C1 segment of cervical spinal cord (tissue), 14 donors: ENCODE measurements at regions not wholly inside any gene's neighbourhood (a gene's known extent, or its start where the extent isn't known, plus 50 kb on each side); places are given as distances from the start of the nearest gene placed in this dataset.
"Not testable (repeated sequence)": the region's sequence is repeated elsewhere in the genome, so short reads cannot be mapped to it uniquely, and the experiment has no call there.

Experiments
- DNase-seq, 14 donors: peaks; one replicate each; lab custom pipeline; 2025; lab: John Stamatoyannopoulos, UW

DNA sequence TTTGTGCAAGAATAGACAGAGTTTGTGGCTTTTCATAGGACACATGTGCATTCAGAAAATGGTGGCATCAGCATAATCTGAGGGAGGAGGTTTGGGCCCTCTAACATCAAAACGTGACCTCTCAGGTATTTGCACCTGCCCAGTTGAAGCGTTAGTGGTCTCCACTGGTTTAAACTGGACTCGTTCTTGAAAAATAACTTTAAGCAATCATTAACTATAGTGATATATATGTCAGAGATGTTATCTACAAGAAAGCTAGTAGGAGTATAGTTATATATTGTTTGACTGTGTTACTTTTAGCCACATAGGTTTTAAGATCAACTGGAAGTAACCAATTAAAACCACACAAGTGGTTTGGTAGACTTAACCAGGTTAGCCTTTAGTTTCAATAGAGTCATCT is 607.4 kb downstream of the MAFB start:
- no peak for DNase-seq

DNA sequence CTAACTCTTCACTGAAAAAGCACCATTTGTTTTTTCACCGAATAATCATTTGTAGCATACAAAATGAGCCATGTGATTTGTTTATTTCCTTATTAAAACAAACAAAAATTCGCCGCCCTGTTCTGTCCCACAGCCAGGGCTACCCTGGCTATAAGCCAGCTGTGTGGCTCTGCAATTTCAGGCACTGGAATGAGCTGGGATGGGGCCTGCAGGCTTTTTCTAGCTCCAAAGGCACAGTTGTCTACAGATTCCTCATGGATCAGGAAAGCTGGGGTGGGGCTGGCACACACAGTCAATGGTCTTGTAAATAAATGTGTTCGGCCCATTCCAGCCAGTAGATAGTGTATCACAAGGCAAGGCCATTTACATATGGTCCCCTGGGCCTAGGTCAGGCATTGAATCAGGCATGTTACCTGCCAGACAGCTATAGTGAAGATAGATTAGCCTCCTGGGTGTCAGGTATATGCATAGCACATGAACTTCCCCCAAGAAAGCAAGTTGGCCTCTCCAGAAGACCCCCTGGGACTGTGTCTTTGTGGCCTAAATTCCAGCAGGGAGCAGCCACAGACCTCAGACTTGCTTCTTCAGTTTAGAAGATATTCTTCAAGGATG is 608.9 kb downstream of the MAFB start:
- DNase-seq = no peak

DNA sequence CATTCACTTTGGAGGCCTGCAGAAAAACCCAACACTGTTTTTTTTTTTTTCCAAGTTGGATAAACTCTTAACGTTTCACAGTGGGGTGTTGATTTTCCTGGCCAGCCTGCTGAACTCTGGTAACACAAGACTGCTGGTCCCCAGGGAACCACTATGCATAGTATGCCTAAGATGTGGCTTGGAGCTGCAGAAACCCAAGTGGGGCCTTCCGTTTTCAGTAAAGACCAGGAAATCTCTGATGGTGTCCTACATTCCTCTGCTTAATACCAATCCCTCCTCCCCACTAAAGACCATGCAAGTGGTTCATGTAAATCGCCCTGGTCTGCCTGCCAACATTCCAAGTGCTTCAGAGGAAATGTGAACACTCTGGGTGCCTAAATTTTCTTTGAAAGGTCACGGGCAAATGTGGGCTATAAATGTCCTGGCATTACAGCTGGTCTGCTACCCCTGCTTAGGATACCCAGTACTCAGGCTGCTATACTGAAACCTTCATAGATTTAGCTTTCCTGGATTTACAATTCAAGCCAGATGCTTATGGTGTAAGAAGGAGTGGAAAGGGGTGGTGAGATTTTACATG is 615.4 kb downstream of the MAFB start:
- DNase-seq = no peak

DNA sequence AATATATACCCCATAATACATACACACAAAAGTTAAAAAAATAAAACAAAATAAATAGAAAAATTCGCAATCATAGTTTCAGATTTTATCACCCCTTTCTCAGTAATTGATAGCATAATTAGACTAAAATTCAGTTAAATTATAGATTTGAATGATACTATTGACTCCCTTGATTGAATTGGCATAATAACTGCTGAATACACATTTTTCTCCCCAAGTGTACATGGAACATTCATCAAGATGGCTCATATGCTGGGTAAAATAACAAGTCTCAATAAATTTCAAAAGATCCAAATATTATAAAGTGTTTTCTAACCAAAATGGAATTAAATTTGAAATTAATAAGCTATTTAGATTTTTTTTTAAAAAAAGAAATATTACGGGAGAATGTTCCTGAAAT is 616.1 kb downstream of the MAFB start:
- no peak for DNase-seq

DNA sequence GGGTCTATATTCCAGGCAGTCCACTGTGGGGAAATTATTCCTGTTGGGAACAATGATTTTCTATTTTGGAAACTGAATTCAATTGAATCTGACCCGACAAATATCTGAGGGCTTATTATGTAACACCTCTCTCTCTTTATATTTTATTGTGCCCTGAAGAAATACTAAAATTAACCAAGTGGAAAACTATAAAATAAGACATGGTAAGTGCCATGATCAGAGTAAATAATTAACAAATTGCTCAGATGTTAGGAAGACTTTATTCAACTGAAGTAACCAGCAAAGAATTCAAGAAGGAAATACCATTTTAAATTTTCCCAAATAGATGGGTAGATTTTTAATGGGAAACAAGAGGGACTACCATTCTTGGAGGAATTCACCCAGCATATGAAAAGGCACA is 632.9 kb downstream of the MAFB start:
- DNase-seq = no peak

DNA sequence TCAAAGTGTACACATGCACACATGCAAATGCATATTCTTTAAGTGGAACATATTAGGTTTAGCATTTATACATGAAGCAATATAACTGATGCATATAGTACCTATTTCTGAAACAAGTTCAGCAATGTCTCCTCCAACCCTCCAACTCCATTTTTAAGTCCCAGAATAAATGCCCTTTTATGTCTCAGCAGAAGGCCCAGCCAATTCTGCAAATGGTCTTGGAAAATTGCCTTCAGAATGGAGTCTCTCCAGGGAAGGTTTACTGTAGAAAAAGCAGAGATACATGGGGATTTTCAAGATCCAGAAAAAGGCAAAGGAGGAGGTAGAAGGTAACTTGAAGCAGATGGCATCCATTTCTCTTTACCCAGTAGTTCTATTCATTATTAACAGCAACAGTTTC is 633.3 kb downstream of the MAFB start:
- DNase-seq = no peak

DNA sequence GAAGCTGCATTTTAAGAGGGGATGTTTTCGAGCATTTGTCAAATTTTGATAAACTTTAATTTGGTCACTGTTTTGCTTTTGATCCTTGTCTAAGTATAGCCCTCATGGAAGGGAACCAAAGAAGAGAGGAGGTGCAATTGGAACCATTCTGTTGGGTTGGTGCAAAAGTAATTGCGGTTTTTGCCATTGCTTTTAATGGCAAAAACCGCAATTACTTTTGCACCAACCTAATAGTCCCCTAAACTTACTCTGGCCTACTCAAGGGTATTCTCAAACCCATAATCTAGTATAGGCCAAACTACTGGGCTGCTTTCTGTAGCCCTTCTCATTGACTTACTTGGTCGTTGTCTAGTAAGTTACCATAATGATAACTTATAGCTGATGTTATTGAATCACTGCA is 634.7 kb downstream of the MAFB start:
- no peak for DNase-seq

DNA sequence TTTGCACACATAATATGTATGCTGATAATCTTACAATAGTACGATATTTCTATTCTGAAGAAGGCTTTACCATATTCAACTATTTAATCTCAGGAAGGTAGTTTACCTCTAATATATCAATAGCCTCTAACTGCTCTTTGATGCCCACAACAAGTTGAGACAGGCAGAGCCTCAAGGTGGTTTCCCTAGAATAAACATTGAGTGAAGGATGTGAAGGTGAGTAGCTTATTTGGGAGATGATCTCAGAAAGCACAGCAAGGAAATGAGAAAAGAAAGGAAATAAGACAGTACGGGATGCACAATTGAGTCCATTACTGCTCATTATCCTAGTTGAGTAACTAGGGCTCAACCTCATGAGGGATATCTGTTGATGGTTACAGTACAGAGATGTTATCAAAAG is 638.4 kb downstream of the MAFB start:
- DNase-seq = no peak

DNA sequence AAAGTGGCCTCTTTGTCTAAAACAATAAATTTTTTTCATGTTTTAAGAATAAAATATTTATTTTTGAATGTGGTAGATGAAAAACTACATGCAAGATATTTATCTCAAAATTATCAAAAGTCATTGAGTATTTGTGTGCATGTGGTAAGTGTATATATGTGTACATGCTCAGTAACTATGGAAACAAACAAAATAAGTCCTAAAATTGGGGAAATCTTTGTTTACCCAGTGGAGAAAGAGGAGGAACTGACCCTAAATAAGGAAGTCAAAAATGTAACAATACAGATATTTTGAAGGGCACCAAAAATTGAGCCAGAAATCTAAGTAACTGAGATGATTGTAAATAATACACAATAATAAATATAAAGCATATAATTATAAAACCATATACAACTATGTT is 639.2 kb downstream of the MAFB start:
- no peak for DNase-seq

DNA sequence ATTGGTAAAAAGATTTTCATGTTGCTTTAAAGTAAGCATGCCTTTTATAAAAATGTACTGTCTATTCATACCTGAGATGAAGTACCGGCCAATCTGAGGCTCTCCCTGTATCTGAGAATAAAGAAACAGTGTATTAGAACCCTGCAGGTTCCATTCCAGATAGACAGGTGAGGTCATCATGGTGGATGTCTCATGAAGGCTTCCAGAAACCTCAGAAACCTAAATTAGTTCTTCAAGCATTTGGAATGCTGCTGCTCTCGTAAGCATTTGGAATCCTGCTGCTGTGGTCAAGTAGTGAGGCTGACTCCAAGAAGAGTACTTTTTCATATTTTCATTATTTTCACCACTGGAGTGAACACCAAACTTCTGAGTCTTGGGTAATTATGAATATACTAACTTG is 642.3 kb downstream of the MAFB start:
- DNase-seq = no peak

DNA sequence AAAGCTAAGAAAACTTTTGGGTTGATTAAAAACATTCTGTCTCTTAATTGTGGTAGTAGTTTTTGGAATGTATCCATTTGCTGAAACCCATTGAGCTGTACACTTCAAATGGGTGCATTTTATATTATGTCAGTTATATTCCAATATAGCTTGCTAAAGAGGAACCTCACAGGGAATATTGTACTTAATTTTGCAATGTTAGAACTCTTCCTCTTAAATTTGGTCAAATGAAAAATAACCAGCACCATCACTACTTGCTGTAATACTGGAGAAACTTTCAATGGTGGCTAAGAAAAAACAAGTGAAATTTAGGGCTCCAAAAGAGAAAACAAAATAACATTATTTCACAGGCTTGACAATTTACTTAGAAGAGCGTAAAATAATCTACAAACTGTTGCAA is 651.5 kb downstream of the MAFB start:
- DNase-seq = no peak

DNA sequence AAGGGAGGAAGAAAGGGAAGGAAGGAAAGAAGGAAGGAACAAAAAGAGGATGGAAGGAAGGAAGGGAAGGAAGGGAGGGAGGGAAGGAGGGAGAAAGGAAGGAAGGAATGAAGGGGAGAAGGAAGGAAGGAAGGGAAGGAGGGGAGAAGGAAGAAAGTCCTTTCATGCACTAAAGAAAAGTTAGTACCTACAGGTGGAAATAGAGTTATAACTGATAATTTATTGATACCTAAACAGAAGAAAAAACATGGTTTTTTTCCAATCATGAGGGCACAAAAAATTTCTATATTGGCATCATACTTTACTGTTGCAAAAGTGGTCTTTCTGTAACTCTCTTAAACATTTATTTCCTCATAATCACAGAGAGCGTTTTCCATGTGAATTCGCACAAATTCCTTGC is 659.4 kb downstream of the MAFB start:
- DNase-seq = no peak

DNA sequence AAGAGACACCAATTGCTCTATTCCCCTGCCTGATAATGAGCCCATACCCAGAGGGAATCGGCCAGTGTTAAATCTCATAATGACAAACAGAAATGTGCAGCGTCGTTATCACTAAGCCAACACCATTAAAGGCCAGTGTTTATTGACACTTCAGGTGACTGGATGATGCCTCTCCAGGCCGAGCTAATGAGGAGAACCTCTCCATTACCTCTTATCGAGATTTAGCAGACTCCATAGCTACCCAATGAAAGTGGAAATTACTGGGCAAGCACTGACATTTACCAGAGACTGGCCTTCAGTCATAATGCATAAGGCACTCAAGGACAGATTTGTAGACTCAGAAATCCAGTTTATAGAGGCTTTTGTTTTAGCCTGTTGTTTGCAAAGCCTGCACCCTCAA is 669.5 kb downstream of the MAFB start:
- no peak for DNase-seq

DNA sequence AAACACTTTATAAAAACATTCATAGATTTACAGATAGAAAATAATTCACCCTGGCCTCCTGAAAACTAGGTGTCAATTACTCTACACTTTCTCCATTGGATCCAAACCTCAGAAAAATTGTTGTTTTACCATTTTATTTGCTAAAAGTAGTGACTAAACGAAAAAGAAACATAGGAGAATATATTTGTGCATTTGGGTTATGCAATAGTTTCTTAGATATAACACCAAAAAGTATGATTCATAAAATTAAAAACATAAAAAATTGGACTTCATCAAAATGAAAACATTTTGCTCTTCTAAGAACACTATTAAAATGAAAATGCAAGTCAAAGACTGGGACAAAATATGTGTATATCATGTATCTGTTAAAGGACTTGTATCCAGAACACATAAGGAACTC is 671.3 kb downstream of the MAFB start:
- no peak for DNase-seq

DNA sequence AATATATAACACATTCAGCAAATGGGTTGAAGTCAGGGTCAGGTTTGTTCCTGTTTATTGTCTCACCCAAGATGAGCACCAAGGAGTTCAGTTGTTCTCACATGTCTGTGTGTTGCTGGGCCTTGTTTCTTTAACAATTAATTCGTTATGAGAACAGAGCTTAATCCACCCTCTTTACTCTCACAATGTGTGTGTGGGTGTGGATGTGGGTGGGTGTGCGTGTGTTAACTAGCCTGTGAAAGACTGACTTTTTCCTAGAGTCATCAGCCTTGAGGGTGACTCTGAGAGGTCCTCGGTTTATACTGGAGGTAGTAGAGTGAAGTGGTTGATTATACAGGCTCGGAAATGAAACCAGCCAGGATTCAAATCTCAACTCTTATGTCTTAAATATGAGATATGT is 672.1 kb downstream of the MAFB start:
- no peak for DNase-seq

DNA sequence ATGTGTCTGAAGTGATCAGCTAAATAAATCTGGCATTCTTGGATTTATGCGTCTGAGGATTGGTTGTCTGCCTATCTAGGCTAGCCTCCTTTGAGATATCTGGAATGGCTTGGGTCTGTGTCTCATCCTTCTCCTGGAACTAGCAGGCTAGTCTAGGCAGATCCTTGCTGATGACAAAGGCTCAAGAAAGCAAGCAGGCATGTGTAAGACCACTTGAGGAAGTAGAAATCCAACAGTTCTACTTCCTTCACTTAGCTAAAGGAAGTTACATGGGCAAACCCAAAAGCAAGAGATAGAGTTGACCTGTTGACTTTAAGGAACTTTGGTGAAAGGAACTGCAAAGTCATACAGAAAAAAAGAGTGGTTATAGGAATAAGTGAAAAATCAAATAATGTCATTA is 672.6 kb downstream of the MAFB start:
- DNase-seq = no peak

DNA sequence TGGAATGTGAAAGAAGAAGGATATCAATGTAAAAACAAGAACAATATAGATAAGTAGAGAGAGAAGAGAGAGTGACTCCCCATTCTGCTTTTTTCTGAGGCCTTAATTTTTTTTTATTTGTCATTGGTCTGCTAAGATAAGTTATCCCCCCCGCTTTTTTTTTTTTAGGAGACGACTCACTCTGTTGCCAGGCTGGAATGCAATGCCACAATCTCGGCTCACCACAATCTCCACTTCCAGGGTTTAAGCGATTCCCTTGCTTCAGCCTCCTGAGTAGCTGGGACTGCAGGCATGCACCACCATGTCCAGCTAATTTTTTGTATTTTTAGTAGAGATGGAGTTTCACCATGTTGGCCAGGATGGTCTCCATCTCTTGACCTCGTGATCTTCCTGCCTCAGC is 677.0 kb downstream of the MAFB start:
- DNase-seq = not testable (repeated sequence)

DNA sequence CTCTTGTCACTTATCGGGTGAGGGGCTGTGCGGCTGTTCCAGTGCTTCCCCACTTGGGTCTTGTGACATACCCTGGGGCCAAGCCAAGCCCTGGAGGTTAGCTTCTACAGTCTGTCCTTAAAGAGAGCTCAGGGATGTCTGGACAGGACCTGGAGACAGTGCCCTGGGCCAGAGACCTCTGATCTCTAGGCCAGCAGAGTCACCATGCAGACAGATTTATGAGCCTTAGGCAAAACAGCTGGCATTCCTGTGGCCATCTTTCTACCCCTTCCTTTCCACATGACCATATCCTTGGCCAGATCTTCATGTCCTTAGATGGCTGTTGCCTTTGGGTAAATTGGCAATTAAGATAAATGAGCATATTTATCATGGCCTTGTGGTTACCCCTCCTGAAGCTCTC is 678.6 kb downstream of the MAFB start:
- DNase-seq = no peak

DNA sequence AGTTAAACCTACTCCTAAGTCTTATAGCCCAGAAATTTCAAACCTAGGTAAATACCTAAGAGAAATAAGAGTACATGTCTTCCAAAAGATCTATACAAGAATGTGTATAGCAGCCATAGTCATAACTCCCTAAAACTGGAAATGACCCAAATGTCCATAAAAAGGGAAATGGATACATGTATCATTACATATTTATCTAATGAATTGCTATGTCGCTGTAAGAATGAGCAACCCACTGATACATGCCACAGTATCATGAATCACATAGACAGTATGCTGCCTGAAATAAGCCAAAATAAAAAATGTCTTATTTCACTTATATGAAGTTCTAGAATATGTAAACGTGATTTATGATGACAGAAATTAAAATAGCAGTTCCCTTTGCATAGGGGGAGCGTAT is 679.5 kb downstream of the MAFB start:
- no peak for DNase-seq

DNA sequence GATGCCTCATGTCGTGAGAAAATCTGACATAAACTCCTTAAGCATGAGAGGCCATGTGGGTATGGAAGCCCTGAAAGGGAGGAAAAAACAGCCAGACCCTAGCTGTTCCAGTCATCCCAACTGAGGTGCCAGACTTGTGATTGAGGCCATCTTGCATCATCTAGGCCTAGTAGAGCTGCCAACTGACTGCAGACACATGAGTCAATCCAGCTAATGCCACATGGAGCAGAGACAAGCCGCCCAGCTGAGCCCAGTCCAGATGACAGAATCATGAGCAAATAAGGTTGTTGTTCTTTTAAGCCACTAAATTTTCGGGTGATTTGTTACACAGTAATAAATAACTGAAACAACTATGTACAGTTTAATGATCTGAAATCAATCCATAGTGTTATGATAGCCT is 680.9 kb downstream of the MAFB start:
- DNase-seq = no peak

DNA sequence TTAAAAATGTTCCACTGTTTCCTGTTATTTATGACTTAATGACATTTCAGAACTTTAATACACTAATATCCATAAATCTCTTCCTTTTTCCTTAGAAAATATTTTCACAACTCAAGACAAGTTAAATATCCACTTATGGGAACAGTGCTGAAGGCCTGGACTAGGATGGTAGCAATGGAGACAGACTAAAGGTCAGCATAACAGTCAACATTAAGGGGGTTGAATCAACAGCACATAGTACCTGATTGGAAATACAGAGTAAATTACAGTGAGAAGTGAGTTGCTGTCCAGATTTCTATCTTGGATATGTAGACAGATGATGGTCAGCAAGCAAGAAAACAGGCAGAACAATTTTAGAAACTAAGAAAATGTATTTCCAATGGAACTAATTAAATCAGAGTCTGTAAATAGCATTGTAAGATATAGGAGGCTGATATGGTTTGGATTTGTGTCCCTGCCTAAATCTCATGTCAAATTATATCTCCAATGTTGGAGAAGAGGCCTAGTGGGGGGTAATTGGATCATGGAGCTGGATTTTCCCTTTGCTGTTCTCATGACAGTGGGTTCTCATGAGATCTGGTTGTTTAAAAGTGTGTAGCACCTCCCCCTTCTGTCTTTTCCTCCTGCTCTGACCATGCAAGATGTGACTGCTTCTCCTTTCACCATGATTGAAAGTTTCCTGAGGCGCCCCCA is 682.7 kb downstream of the MAFB start:
- no peak for DNase-seq

DNA sequence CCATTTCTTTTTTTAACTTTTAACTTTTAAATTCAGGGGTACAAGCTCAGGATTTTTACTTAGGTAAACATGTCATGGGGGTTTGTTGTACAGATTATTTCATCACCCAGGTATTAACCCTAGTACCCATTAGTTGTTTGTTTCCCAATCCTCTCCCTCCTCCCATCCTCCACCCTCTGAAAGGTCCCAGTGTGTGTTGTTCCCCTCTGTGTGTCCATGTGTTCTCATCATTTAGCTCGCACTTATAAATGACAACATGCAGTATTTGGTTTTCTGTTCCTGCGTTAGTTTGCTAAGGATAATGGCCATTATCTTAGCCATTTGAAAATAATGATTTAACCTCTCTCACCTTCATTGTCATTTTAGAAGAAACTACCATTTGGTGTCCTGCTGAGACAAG is 684.9 kb downstream of the MAFB start:
- not testable (repeated sequence) for DNase-seq

DNA sequence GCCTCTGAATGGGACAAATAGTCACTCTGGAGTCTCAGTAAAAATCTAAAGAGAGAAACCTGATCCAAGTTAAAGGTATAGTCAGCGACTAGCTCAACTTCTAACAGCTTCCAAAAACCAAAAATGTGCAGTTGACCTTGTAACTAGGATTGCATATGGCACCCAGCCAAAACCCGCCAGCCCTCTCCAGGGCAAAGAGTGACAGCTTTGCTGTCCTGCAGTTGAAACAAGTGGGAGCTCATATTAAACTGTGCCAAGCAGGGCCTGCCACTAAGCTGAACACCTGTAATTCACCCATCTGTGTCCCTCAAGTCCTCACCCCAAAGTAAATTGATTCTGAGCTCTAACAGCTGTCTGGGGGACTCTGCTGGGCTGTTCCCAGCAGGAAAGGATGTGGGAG is 695.3 kb downstream of the MAFB start:
- no peak for DNase-seq

DNA sequence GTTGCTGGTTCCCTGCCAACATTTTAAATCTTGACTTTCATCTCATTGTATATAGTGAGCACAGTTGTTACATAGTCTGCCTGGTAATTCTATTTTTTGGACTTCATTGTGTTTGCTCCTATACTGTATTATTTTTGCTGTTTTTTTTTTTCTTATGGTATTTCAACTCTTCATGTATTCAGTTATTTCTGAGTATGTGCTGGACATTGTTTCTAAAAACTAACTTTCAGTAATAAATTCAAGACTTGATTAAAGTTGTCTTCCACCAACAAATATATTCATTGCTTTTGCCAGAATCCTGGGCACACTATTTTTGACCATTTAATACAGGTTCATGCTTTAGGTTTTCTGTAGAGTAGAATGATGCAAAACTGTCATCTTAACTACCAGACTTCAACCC is 698.3 kb downstream of the MAFB start:
- no peak for DNase-seq
